ENCODE measurements at regions not wholly inside any gene's neighbourhood (a gene's known extent, or its start where the extent isn't known, plus 50 kb on each side); places are given as distances from the start of the nearest gene placed in this dataset.

DNA sequence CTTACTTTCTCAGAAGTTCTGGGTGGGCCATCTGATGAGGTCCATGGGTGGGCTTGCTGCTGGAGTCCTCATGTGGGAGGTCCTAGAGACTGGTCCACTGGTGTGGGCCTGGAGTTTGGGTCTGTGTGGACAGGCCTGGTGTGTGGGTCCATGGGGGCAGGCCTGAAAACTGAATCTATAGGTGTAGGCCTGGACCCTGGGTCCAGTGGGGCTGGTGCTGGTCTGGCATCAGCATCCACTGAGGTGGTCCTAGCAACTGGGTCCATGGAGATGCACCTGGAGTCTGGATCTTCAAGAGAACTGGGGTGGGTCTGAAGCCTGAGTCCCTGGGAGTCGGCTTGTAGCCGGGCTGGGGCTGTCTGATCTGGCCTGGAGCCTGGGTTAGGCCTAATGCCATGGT is 253.8 kb upstream of the CCL2 start:
- TF ChIP-seq, protein P1, sequence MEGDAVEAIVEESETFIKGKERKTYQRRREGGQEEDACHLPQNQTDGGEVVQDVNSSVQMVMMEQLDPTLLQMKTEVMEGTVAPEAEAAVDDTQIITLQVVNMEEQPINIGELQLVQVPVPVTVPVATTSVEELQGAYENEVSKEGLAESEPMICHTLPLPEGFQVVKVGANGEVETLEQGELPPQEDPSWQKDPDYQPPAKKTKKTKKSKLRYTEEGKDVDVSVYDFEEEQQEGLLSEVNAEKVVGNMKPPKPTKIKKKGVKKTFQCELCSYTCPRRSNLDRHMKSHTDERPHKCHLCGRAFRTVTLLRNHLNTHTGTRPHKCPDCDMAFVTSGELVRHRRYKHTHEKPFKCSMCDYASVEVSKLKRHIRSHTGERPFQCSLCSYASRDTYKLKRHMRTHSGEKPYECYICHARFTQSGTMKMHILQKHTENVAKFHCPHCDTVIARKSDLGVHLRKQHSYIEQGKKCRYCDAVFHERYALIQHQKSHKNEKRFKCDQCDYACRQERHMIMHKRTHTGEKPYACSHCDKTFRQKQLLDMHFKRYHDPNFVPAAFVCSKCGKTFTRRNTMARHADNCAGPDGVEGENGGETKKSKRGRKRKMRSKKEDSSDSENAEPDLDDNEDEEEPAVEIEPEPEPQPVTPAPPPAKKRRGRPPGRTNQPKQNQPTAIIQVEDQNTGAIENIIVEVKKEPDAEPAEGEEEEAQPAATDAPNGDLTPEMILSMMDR (IDR thresholded peaks at IDR 0.05), result no peak
- TF ChIP-seq POLR2A (IDR thresholded peaks at IDR 0.05) (no peak), EP300 (IDR thresholded peaks at IDR 0.05) (no peak), POLR2AphosphoS5 (IDR thresholded peaks at IDR 0.05) (no peak)

Measured in gastroesophageal sphincter (tissue), 3 donors.